Stimulated activated CD8-positive, alpha-beta memory T cell treated with anti-CD3 and anti-CD28 coated beads, Interleukin-4, amount 100 ng/mL, for 4 hours (primary cell): ENCODE measurements at regions not wholly inside any gene's neighbourhood (a gene's known extent, or its start where the extent isn't known, plus 50 kb on each side); places are given as distances from the start of the nearest gene placed in this dataset.
A peak's percentile ranks its signal among the peaks of the same experiment; 100 is the strongest.

ENCODE experiments used
- DNase-seq, 2 donors: peaks; one replicate each; pipeline ENCODE4 v3.0.0-alpha.2; 2020; ENCODE audit warnings: low read depth in 2 of 2, low spot score in 1 of 2

DNA sequence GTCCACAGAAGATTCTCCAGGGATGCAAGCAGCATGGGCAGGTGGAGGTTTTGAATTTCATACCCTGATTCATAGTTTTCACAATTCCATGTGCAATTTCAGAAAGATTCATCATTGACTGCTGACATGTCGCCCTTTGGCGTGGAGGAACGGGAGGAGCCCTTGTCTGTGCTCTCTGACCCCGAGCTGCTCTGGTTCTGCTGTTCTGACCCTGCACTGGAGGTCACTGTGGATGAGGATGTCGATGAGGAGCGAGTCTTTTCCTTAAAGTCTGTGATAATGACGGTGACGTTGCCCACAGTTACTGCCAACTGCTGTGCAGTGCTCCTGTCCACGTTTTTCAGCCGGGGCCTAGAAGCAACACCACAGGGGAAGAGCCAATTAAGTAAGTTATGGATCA is 470.0 kb downstream of the SHQ1 start:
- DNase-seq, result no peak

DNA sequence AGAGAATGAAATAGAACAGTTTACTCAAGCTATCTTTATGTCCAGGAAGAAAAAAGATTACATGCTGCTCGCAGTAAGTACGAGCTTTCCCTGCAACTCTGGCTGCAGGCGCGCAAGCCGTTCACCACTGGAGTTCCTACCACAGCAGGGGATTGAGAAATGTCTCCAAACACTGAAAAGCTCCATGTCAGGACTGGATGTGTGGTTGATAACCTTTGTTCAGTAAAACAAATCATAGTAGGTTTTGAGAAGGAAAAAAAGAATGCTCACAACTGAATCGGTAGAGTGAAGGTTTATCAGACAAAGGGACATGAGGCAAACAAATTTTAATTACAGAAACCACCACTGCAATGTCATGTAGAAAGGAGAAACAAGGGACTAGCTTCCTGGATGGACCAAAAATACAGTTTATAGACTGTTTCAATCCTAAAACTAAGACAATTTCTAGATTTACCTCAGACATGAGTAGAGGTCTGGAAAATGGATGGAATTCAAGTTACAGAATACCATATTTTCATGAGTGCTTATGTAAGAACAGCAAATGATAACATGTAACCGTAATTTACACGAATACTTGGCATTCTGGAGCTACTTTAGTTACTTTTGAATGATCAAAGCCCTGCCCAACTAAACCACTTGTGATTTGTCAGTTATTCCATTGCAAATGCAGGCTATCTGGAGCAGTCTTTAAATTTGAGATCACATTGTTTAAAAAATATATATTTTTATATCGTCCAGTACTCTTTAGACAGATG is 471.1 kb downstream of the SHQ1 start:
- no peak for DNase-seq

DNA sequence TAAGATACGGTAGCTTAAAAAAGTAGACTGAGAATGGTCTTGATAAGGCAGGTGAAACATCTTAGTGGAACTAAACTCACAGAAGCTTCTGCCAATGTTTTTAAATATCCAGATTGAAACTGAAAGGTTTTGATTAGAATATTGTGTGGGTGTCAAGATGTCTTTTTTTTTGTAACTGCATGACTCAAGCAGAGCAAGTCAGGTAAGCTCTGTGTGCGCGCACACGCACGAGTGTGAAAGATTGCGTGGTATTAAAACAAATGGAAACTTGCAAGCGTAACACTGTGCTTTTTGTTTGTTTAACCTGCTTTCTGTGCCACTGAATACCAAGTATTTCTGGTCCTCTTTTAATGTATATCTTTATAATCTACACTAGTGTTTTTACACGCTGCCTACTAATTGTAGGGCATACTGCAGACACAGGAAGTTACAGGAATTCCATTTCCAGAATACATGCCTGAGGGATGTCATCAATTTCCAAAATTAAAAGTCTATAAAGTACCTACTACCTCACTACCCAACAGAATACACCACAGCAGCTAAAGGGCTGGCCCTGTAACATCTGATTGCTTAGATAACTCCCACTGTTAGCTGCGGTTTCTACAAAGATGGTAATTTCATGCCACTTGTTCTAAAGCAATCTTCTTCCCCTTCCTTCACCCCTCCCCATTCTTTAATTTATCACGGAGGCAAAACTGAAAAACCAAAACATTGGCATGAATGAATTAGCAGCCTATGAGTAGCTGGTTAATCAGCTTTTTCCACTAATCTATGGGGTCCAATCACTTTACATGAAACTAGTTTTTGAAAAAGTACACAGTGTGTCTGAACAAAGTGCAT is 472.8 kb downstream of the SHQ1 start:
- DNase-seq, result peak in 1 of 2 donors; percentile 7

DNA sequence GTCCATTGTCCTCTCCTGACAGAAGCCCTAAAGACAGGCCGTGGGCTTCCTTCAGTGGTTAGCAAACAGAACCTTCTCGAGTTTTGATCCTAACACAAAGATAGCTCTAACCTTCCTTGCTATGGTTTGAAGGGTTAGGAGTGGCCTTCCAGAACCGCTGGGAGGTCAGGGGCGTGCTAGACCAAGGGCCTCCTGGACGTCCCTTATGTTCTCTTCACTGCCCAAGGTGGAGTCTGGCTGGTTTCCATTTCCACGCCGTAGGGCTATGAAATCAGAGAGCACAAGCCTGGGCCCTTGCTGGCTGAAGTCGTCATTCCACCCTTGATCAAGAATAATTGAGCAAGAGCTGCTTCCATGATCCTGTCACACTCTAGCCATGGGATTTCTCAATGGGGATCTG is 475.1 kb downstream of the SHQ1 start:
- no peak for DNase-seq

DNA sequence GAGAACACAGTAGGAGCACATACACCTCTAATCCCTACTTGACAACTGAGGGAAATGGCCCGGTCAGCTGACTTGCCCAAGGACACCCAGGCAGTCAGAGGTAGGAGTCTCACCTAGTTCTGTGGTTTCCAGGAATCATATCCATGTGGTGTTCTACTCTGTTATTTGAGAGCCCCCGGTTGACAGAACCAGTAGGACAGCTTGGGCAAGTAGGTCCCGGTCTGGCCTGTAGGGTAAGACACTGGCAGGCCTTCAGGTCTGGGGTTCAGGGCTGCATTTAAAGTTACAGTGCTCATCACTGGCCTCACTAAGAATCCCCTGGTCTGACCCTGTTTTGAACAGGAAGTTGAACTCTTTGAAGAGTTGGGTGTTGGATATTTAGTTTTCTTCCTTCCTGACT is 476.1 kb downstream of the SHQ1 start:
- DNase-seq, result no peak

DNA sequence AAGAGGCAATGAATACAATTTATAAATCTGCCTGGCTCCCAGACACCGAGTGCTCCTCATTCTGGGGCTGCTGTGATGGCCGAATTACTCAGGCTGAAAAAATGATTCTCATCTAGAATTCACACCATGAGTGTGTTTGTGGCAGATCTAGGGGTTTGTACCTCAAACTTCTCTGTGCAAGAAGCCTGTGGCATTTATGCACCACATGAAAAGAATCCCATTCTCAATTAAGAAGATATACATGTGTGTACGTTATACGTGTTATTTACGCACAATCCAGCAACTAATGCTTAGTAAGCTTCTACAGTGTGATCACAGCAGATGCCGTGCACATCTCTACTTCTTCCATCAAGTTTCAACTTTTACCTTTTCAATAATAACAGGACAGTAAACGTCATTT is 476.8 kb downstream of the SHQ1 start:
- no peak for DNase-seq

DNA sequence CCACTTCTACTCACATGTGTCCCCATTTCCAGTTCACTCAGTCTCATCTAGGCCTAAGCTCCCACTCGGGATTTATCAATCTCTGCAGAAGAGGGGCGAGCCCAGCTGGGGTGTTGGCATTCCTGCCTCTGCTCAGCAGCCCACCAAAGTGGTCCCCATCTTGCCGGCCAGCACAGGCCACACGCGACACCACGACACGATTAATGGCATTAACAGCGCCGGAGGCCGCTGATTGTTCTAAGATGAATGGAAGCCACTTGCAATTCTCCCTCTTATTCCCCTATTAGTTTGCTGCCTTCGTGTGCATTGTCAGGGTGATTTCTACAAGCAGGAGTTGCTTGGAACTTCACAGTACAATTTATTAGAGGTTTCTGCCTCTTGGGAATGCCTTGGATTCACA is 477.3 kb downstream of the SHQ1 start:
- no peak for DNase-seq

DNA sequence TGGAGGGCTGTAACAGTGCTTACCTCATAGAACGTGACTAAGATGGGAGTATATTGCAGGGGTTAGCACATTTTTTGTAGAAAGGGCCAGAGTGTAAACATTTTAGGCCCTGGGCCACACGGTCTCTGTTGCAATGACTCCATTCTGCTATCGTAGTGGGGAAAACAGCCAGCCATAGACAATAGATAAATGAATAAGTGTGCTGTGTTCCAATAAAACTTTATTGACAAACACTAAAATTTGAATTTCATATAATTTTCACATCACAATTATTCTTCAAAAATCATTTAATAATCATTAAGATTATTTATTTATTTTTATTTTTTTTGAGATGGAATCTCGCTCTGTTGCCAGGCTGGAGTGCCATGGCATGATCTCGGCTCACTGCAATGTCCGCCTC is 478.6 kb downstream of the SHQ1 start:
- no peak for DNase-seq

DNA sequence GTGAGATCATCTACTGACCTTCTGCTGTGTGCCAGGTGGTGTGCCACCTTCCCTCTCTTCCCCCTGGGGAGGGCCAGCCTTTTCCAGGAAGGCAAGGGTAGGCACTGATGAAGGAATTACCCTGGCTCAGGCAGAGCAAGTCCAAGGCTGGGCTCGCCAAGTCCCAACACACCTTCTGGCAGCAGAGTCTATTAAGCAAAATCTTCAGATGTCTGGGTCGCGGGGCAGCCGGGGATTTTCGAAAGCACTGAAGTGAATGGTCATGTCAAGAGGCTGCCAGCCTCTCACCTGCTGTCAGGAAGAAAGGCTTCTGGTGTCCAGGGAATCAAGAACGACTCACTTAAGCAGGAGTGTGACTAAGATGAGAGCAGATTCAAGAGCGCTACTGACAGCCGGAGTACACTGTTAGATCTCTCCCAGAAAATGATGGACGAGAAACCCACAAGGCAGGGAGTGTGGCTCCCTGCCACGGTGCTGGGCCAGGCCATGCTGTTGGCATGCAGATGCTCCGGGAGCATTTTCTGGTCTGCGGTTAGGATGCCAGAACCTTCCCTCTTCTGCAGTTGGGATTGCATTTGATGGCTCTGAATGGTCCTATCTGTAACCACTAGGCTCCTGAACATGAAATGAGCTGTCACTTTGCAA is 479.8 kb downstream of the SHQ1 start:
- DNase-seq, result no peak

DNA sequence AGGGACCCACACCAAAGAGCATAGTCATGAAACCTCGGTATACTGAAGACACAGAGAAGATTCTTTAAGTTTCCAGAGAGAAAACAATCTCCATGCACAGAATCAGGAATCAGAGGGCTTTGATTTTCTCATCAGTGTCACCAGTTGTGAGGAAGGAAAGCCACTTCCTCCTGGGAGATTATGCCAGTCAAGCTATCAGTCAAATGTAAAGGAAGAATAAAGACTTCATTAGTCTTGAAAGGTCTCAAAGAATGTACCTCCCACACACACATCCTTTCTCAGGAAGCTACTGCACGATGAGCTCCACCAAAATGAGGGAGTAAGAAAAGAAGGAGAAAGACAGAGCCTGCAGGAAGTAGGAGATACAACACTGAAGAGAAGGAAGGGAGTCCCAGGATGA is 486.3 kb downstream of the SHQ1 start:
- DNase-seq, result no peak

DNA sequence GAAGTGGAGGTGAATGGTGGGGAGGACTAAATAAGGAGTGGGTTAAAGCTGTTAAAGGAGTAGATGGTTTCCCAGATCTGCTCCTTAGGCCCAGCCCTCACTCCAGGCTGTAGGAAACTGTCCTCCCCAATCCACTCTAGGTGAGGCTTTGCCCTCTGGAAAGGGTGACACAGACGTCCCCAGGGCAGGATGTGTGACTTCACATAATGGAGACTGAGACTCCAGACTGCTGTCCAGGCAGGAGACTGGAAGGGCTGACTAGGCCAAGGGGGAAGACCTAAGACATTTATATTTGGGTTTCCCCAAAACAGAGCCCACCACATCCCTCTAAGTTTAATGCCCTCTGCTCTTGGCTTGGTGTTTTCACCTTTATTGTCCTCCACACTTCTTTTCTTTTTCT is 488.5 kb downstream of the SHQ1 start:
- DNase-seq, result no peak

DNA sequence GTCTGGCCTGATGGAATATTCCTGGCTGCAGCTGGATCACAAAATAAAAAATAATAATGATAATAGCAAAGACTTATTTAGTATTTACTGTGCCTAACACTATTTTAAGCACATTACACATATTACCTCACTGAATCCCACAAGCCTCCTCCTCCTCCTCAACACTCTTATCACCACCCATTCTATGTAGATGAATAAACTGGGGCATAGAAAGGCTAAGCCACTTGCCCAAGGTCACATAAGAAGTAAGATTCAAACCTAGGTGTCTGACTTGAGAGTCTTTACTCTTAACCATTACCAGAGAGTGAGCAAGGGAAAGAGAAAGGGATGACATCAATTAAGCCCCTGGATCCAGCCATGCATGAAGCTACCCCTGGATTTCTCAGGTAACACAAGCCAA is 493.1 kb downstream of the SHQ1 start:
- no peak for DNase-seq

DNA sequence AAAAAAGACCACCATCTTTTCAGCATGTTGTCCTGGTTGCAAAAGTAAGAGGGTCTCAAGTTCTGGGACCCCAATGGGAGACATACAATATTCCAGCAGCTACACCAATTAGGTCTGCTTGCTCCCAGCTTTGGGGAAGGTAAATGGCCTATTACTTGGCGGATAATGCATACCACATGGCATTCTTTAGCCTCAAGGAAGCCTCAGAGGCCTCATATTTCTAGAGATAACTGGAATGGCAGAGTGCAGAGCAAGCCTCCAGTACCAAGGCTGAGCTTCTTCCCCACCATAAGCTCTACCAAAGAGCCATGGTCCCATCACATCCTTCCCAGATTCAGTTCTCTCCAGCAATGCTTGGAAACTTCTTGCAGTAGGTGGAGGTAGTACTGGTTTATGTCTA is 493.8 kb downstream of the SHQ1 start:
- no peak for DNase-seq

DNA sequence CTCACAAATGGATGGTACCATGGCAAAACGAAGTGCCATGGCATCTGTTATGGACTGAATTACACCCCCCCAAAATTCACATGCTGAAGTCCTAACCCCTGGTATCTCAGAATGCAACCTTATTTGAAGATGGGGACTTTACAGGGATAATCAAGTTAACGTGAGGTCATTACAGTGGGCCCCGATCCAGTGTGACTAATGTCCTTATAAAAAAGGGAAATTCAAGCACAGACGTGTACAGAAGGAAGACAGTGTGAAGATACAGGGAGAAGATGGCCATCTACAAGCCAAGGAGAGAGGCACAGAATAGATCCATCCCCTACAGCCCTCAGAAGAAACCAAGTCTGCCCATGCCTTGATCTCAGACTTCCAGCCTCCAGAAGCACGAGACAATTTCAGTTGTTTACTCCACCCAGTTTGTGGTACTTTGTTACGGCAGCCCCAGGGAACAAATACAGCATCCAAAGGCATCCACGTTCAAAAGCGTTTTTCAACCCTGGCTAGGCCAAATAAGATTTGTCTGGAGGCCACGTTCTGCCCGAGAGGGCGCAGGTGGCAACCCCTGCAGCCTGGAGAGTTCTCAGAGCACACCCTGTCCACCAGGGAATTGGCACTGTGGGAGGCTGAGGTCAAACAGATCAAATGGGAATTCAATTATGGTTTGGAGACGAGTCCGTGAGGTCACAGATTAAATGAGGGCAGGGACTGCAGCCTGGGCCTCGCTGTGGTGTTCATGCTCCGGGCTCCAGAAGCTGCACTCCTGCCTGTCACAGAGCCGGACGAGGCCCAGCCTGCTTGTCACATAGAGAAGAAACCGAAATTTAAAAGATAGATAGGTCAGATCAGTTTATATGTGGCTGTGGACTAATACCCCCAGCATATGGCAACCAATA is 494.8 kb downstream of the SHQ1 start:
- no peak for DNase-seq

DNA sequence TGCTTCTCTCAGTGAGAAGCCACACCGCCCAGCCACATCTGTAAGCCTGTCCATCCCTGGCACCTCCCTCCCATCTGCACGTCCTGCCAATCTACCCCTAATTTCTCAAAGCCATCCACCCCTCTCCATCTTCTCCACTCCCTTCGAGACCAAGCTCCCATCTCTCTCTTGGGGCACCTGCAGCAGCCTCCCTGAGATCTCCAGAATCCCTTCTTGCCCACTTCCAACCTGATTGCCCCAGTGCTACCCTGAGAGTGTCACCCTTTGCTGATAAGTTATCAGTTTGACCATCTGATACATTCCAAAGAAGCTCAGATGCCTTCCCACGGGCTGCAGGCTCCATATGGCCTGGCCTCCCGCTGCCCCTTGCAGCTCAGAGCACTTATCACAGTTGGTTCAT is 496.1 kb downstream of the SHQ1 start:
- DNase-seq, result no peak

DNA sequence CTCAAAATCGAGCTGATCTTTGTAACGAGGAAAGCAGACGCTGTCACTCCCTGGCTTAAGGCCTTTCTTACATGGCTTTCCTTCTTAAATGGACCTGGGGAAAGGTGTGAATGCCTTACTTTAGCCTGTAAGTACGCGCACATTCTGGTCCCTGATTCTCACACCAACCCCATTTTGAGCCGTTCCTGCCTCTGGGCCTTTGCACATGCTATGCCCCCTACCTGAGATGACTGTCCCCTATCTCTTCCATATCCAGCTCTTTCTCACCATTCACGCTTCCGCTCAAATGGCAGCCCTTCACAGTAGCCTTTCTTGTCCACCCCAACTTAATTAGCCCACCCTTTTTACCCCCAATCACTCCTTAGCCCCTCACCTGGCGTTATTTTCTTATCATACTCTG is 496.7 kb downstream of the SHQ1 start:
- DNase-seq, result no peak

DNA sequence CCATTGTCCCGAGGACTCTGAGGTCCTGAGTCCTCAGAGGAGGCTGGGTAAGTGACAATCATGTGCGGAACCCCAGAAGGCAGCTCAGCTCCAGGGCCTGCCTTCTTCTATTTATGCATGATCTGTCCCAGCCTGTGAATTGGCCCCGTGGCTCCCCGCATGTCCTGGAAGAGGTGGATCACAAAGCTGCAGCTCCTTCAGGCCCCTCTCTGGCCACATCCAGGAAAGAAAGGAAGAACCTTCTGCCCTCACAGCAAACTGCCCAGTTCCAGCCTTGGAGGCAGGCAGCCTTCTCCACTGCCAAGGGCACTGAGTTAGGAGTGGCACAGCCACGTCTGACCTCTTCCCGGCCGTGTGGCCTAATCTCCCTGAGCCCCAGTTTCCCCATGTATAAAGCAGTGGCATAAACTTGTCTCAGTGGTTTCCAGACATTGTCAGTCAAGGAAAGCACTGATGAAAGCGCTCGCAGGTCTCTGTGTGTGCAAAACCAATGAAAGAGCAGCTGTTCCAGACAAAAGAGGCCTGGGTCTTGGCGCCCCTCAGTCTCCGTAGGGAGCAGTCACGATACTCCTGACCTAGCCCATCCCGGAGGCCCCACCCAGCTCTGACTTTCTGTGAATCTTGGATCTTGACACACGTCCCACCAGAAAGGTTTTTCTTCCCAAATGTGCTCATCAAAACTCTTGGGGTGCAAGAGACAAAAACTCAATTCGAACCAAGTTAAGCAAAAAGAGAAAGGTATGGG is 497.3 kb downstream of the SHQ1 start:
- no peak for DNase-seq

DNA sequence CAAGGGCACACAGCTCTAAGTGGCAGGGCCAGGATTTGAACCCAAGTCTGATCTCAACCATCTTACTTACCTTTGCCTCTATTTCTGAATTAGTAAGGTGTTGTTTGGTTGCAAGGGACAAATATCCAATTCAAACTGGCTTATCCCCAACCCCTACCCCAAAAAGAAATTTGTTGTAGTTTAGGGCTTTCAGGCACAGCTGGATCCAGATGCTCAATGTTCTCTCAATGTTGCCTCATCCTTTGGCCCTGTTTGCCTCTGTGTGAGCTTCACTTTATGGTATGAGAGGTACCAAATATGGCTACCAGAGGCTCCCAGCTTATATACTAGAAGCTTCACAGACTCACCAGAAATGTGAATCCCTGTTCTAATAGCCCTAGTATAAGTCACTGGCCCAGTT is 499.9 kb downstream of the SHQ1 start:
- no peak for DNase-seq

DNA sequence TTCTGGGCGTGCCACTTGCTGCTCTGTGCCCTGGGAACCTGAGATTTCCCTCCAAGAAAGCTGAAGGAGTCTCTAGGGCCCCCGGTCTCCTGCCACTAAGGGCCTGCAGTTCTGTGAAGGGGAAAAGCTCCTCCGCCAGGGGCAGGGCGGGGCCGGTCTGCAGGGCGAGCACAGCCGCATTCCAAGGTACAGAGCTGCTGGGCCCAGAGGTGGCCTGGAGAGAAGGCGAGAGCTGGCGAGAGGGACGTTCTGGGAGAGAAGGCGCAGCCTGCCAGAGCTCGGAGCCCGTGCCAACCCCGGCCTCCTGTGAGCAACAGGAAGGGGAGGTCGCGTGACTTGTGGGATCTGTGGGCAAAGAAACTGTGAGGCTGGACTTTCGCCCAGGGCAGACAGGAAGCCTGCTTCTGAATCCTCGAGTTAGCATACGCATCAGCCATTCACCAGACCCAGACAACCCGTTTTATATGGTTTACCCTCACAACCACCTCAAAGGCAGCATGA is 500.4 kb downstream of the SHQ1 start:
- peak in 1 of 2 donors; percentile 11 for DNase-seq

DNA sequence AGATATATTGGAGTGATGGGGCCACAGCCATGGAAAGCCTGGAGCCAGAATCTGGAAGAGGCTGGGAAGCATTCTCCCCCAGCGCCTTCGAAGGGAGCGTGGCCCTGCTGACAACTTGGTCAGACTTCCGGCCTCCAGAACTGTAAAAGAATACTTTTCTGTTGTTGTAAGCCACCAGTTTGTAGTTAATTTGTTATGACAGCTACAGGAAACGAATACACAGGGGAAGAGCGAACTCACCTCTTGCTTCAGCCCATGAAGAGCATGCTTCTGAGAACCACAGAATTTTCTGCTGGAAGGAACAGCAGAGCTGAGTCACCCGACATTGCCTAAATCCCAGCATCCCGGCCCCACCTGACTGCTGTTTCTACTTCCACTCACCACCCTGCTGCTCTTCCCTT is 501.7 kb downstream of the SHQ1 start:
- DNase-seq, result no peak
